ENCODE measurements at regions not wholly inside any gene's neighbourhood (a gene's known extent, or its start where the extent isn't known, plus 50 kb on each side); places are given as distances from the start of the nearest gene placed in this dataset.

DNA sequence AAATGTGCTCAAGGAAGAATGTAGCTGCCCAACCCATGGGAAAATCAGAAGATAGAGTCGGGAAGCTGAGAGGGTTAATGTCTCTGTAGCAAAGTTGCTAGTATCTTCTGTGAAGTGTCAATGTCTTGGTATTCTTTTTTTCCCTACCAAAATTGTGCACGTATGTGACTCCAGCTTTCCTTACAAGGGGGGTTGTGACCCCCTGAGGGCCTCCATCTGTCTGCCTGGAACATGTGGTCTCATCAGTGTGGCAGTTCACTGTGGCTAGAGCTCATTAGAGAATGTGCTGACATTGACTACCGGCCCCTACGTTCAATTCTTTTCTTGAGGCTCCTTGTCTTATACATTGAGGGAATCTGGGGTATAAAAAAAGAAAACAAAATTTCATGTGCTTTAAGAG is 725.2 kb upstream of the CELF2 start:
- TF ChIP-seq, protein P1, sequence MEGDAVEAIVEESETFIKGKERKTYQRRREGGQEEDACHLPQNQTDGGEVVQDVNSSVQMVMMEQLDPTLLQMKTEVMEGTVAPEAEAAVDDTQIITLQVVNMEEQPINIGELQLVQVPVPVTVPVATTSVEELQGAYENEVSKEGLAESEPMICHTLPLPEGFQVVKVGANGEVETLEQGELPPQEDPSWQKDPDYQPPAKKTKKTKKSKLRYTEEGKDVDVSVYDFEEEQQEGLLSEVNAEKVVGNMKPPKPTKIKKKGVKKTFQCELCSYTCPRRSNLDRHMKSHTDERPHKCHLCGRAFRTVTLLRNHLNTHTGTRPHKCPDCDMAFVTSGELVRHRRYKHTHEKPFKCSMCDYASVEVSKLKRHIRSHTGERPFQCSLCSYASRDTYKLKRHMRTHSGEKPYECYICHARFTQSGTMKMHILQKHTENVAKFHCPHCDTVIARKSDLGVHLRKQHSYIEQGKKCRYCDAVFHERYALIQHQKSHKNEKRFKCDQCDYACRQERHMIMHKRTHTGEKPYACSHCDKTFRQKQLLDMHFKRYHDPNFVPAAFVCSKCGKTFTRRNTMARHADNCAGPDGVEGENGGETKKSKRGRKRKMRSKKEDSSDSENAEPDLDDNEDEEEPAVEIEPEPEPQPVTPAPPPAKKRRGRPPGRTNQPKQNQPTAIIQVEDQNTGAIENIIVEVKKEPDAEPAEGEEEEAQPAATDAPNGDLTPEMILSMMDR (IDR thresholded peaks at IDR 0.05; ENCODE audit: low read depth, low read length) = no peak
- DNase-seq = no peak
- H3K4me1 ChIP-seq = no peaks in the 10 kb centered on the region
- H3K27me3 ChIP-seq = no peaks in the 10 kb centered on the region
- no peak overlapping the region for H3K4me3 ChIP-seq (ENCODE audit: low read depth, low read length)
- no peaks in the 10 kb centered on the region for H3K9me3 ChIP-seq
- H3K36me3 ChIP-seq = no peaks in the 10 kb centered on the region

DNA sequence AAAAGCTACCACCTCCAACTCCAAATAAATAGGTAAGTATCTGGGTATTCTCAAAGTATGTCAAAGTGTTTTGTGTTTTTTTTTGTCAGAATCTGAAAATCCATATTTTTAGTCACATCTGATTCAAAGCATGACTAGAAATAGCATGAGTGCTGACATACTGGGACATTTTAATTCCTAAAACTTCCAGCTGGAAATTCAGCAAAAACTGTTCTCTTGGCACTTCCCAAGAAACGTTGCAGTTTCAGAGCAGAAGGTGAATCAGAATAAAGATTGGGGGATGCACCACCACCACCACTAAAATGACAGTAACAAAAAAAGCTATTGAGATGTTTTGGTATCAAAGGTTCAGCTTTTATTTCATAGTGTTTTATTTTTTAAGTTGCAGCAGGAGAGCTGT is 724.6 kb upstream of the CELF2 start:
- Histone ChIP-seq H3K4me1 (no peaks in the 10 kb centered on the region), H3K4me3 (ENCODE audit: low read depth, low read length) (no peak overlapping the region), H3K27me3 (no peaks in the 10 kb centered on the region), H3K9me3 (no peaks in the 10 kb centered on the region), H3K36me3 (no peaks in the 10 kb centered on the region)
- no peak for DNase-seq
- TF ChIP-seq, protein P1 (IDR thresholded peaks at IDR 0.05; ENCODE audit: low read depth, low read length) = no peak

DNA sequence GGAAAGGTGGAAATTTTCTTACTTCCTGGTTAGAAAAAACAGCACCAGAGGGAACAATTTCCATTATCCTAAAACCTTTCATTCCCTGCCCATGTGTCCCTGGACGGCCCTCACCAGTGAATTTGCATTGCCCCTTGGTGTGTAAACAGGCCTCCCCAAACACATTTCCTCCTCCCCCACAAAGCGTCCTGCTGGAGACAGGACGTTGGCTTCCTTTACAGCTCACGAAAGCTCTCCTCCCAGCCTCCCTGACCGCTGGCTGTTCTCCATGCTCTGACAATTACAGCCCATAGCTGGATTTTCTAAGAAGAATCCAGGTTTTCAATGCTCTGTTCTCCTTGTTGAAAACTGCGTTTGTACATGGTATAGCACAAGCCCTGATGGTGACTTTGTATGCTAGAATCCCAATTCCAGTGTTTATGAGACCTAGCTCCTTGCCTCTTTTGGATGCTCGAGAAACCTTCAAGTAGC is 724.2 kb upstream of the CELF2 start:
- DNase-seq = no peak
- Histone ChIP-seq H3K4me3 (ENCODE audit: low read depth, low read length) (no peak overlapping the region), H3K4me1 (no peaks in the 10 kb centered on the region), H3K9me3 (no peaks in the 10 kb centered on the region), H3K27me3 (no peaks in the 10 kb centered on the region), H3K36me3 (no peaks in the 10 kb centered on the region)
- TF ChIP-seq, protein P1 (IDR thresholded peaks at IDR 0.05; ENCODE audit: low read depth, low read length) = no peak

DNA sequence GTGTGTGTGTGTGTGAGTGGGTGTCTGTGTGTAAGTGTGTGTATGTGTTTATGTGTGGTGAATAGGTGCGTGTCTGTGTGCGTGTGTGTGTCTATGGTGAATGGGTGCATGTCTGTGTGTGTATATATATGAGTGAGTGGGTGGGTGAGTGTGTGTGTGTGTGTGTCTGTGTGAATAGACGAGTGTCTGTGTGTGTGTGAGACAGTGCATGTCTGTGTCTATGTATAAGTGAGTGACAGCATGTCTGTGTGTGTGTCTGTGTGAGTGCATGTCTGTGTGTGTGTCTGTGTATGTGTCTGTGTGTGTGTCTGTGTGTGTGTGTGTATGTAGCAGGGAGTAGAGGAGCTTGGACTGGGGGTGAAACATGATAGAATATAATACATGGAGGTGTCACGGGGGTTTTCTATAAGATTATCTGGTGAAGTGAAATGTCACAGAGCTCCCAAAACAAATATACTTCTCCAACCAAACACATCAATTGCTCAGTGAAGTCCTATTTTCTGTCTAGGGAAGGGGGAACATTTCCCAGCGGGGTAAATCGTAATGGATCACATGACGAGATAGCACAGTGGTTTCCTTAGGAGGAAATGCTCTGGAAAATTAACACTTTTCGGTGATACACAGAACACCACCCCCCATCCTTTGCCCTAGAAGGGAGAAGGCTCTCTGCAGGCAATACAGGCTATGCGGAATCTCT is 723.3 kb upstream of the CELF2 start:
- DNase-seq = no peak
- no peaks in the 10 kb centered on the region for H3K36me3 ChIP-seq
- no peak overlapping the region for H3K4me3 ChIP-seq (ENCODE audit: low read depth, low read length)
- H3K9me3 ChIP-seq = no peaks in the 10 kb centered on the region
- TF ChIP-seq, protein P1 (IDR thresholded peaks at IDR 0.05; ENCODE audit: low read depth, low read length) = no peak
- no peaks in the 10 kb centered on the region for H3K4me1 ChIP-seq
- no peaks in the 10 kb centered on the region for H3K27me3 ChIP-seq

DNA sequence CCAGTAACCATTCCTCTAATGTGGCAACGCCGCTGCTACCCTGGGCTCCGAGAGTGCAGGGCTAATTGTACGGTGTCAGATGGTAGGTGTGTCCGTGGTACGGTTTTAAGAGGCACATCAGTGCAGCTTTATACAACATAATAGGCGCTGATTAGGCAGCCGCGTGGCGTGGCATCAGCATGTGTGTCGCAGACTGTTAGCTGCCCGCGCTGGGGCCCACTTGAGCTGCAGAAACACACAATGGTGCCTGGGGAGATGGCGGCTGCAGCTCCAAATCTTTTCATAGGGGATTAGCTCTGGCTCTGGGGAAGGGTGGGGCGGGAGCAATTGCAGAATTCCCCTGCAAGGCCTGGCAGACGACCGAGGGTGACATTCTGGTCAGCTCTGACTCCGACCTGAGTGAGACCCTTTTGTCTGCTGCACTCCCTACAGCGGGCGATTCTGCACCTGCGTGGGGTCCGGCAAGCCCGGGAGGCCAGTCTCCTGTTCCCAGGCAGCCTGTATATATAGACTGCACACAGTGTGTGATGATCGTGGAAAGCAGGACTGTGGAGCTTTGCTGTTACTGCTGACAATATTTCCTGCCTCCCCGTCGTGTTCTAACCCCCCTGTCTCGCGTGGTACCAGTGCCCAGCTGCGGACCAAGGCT is 722.7 kb upstream of the CELF2 start:
- Histone ChIP-seq H3K36me3 (no peaks in the 10 kb centered on the region), H3K4me1 (no peaks in the 10 kb centered on the region), H3K9me3 (no peaks in the 10 kb centered on the region), H3K27me3 (no peaks in the 10 kb centered on the region), H3K4me3 (ENCODE audit: low read depth, low read length) (no peak overlapping the region)
- DNase-seq = no peak
- TF ChIP-seq, protein P1 (IDR thresholded peaks at IDR 0.05; ENCODE audit: low read depth, low read length) = no peak

DNA sequence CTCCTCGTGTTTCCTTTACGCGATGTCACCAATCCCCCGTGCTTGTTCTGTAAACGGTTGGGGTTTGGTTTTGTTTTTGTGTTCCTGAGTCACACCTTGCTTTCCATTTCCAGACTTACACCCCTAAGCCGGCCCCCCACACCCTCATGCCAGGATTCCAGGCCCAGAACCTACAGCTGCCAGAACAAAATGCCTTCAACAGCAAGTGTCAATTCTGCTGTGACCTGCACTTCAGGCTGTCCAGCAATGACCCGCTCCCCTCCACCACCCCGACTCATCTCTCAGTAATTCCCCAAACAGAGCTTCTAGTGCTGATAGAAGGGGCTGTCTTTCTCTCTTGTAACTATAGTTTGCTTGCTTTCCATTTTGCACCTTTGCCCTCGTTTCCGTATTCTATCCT is 722.1 kb upstream of the CELF2 start:
- H3K4me3 ChIP-seq (ENCODE audit: low read depth, low read length) = no peak overlapping the region
- no peaks in the 10 kb centered on the region for H3K4me1 ChIP-seq
- no peaks in the 10 kb centered on the region for H3K9me3 ChIP-seq
- DNase-seq = no peak
- H3K27me3 ChIP-seq = no peaks in the 10 kb centered on the region
- TF ChIP-seq, protein P1 (IDR thresholded peaks at IDR 0.05; ENCODE audit: low read depth, low read length) = no peak
- H3K36me3 ChIP-seq = no peaks in the 10 kb centered on the region
